HG03097 (cell line): ENCODE measurements at regions not wholly inside any gene's neighbourhood (a gene's known extent, or its start where the extent isn't known, plus 50 kb on each side); places are given as distances from the start of the nearest gene placed in this dataset.

Experiments
- ATAC-seq: cut with Tn5 transposase; IDR thresholded peaks from one replicate; pipeline ENCODE4 v1.9.1; 2021; ENCODE audit not compliant: unreplicated experiment, low FRiP score

- ATAC-seq = no peak
Measured at GRCh38 chr3:118827446-118827845, 207.2 kb downstream of the IGSF11 start.

GRCh38 chr3:118828351-118828750, 206.3 kb downstream of the IGSF11 start:
- ATAC-seq = no peak

GRCh38 chr3:118833075-118833474, 201.6 kb downstream of the IGSF11 start:
- ATAC-seq = no peak

GRCh38 chr3:118838871-118839270, 195.8 kb downstream of the IGSF11 start:
- ATAC-seq = no peak

DNA sequence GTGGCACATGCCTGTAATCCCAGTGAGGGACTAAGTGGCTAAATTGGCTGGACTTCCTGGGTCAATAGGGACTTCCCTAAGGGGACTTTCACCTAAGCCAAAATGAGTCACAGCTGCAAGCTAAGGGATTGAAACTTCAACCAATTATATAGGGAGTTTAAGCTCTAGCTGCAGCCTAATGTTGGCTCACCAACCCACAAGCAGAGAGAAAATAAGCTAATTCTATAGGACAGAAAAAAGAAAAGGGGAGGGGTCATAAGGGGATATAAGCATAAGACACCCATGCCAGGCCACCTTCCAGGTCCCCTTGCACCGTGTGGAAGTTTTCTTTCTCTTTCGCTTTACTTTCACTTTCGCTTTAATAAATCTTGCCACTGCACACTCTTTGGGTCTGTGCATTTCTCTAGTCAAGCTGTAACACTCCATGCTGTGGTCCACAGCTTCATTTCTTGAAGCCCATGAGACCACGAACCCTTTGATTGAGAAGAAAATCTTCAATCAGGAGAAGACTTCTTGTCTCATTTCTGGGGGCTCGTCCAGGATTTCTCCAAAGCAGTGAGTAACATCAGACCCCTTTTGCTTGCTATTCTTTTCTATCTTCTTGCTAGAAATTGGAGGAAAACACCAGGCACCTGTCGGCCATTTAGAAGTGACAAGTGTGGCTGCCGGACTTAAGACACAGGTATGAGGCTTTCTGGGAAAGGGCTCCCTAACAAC, 192.3 kb downstream of the IGSF11 start:
- ATAC-seq = no peak

GRCh38 chr3:118846176-118846575, 188.5 kb downstream of the IGSF11 start:
- ATAC-seq = no peak
